ENCODE measurements at regions not wholly inside any gene's neighbourhood (a gene's known extent, or its start where the extent isn't known, plus 50 kb on each side); places are given as distances from the start of the nearest gene placed in this dataset.
A peak's percentile ranks its signal among the peaks of the same experiment; 100 is the strongest.

DNA sequence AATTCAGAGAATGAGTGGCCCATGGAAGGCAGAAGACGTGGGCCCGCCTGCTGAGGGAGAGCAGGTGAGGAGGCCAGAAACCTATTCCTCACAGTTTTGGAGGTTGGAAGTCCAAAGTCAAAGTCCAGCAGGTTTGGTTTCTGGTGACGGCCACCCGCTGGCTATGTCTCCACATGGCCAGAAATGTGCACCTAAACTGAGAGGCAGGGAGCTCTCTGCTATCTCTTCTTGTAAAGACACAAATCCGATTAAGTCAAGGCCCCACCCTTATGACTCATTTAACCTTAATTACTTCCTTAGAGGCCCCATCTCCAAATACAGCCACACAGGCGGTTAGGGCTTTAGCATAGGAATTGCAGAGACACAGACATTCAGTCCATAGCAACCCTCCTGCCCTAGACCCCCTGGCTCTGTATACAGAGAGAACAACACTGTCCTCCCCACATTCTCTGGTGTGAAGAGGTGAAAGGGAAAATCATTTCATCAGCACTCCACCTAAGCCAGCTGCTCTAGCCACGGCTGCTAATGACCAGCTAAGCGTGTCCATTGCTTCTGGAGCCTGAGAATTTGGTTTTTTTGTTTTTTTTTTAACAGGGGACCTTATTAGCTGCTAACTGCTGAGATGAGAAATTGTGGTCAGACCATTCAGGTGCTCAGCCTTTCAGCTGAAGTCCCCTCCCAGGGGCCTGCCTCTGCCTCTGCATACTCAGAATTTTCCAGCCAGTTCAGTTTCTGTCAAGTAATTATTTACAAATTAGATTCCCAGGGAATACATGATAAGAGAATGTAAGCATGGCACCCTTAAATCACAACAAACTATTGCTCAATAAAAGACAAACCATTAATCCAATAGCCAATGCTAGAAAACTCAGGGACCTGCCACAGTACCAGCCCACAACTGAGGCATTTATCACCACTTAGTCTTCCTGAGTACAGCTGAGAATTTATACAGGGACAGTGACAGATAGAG is 368.7 kb upstream of the ID2 start:
- no peak overlapping the region for H2BK15ac ChIP-seq (ENCODE audit: low read depth, low read length)
- Mint-ChIP-seq H3K4me3 (no peak overlapping the region), H3K36me3 (ENCODE audit: insufficient read depth in 1 of 3, low read depth in 3 of 3) (peaks cover 0 to 2% (median 0%) of the 10 kb centered on the region in 3 experiments; a peak in 2 of 7 replicates), H3K4me1 (peaks cover 21 to 36% of the 10 kb centered on the region in 2 experiments), H3K27me3 (ENCODE audit: low read depth) (peaks cover 6% of the 10 kb centered on the region), H3K9me3 (peaks cover 2 to 3% of the 10 kb centered on the region in 2 experiments; a peak in 2 of 5 replicates), H3K27ac (0 out of 7 replicates have a peak overlapping the region, but pooled peaks of 1 of the 3 experiments have one; percentile 20)
- H3K18ac ChIP-seq (ENCODE audit: insufficient read length, low read depth, low read length): no peak overlapping the region
- no peaks in the 10 kb centered on the region for H3K23me2 ChIP-seq (ENCODE audit: insufficient read length, low read depth, low read length, poor library complexity, severe bottlenecking)
- no peak overlapping the region for H4K8ac ChIP-seq (replicated peaks; ENCODE audit: insufficient read length, low read depth, low read length)
- H3K56ac ChIP-seq (ENCODE audit: insufficient read length, low read depth, low read length): no peak overlapping the region
- H3T11ph ChIP-seq (ENCODE audit: low read length): no peak overlapping the region
- no peak overlapping the region for H2BK20ac ChIP-seq (ENCODE audit: low read depth, low read length, poor library complexity, severe bottlenecking)
- TF ChIP-seq, protein P1, sequence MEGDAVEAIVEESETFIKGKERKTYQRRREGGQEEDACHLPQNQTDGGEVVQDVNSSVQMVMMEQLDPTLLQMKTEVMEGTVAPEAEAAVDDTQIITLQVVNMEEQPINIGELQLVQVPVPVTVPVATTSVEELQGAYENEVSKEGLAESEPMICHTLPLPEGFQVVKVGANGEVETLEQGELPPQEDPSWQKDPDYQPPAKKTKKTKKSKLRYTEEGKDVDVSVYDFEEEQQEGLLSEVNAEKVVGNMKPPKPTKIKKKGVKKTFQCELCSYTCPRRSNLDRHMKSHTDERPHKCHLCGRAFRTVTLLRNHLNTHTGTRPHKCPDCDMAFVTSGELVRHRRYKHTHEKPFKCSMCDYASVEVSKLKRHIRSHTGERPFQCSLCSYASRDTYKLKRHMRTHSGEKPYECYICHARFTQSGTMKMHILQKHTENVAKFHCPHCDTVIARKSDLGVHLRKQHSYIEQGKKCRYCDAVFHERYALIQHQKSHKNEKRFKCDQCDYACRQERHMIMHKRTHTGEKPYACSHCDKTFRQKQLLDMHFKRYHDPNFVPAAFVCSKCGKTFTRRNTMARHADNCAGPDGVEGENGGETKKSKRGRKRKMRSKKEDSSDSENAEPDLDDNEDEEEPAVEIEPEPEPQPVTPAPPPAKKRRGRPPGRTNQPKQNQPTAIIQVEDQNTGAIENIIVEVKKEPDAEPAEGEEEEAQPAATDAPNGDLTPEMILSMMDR (conservative IDR thresholded peaks at IDR 0.05): no peak
- no peaks in the 10 kb centered on the region for H4K20me1 ChIP-seq (ENCODE audit: control insufficient read depth, insufficient read depth, insufficient read length)
- H3K9ac ChIP-seq (ENCODE audit: extremely low read depth, insufficient read length, low read length): no peak overlapping the region
- DNase-seq: peak; percentile 24
- no peak overlapping the region; the same call in 1 of the 2 replicates for H3K14ac ChIP-seq (ENCODE audit: insufficient read depth, low read length)
- no peak overlapping the region for H4K91ac ChIP-seq (ENCODE audit: insufficient read length, low read depth, low read length)
- H3K4ac ChIP-seq (ENCODE audit: low read depth, low read length): no peak overlapping the region
- H3K9me3 ChIP-seq (ENCODE audit: control insufficient read depth, low read depth, low read length): no peaks in the 10 kb centered on the region
- no CpG with 5 or more reads among the region's 8 CpGs for WGBS (ENCODE audit: extremely low coverage, insufficient read length, low lambda C conversion rate)
- no peak overlapping the region for H2BK120ac ChIP-seq (ENCODE audit: low read depth, low read length, poor library complexity, severe bottlenecking)
- no peak overlapping the region for H2BK5ac ChIP-seq (ENCODE audit: insufficient read length, low read length)
- 0 out of 2 replicates have a peak, but pooled peaks cover 2% of the 10 kb centered on the region for H3K4me1 ChIP-seq (ENCODE audit: insufficient read depth, low read length)
- H2AFZ ChIP-seq (ENCODE audit: low read length): no peak overlapping the region
- no peak overlapping the region for H3K4me2 ChIP-seq (ENCODE audit: insufficient read depth, insufficient read length, low read length)
- no peaks in the 10 kb centered on the region for H3K27me3 ChIP-seq (ENCODE audit: insufficient read depth, low read length)
- H3K27ac ChIP-seq (ENCODE audit: insufficient read length, low read depth, low read length): no peak overlapping the region
- H3K23ac ChIP-seq (ENCODE audit: insufficient read length, low read depth, low read length): no peak overlapping the region
- H2AK5ac ChIP-seq (ENCODE audit: insufficient read length, low read length): no peak overlapping the region
- H3K79me1 ChIP-seq (ENCODE audit: insufficient read depth, low read depth, low read length, poor library complexity, severe bottlenecking): no peaks in the 10 kb centered on the region
- no peak overlapping the region for H2BK12ac ChIP-seq (ENCODE audit: insufficient read length, low read depth, low read length)
- no peak overlapping the region for H4K5ac ChIP-seq (ENCODE audit: insufficient read length, low read depth, low read length)
- no peaks in the 10 kb centered on the region for H3K79me2 ChIP-seq (ENCODE audit: insufficient read depth, low read length)

All from H9 (cell line).